Right renal pelvis (tissue), 4 donors: ENCODE measurements at regions not wholly inside any gene's neighbourhood (a gene's known extent, or its start where the extent isn't known, plus 50 kb on each side); places are given as distances from the start of the nearest gene placed in this dataset.

Experiments
- DNase-seq, 4 donors: peaks; one replicate each; pipeline ENCODE4 v3.0.0-alpha.2; 2013; ENCODE audit warnings: low read depth in 4 of 4, low spot score in 3 of 4, missing footprints in 1 of 4

DNA sequence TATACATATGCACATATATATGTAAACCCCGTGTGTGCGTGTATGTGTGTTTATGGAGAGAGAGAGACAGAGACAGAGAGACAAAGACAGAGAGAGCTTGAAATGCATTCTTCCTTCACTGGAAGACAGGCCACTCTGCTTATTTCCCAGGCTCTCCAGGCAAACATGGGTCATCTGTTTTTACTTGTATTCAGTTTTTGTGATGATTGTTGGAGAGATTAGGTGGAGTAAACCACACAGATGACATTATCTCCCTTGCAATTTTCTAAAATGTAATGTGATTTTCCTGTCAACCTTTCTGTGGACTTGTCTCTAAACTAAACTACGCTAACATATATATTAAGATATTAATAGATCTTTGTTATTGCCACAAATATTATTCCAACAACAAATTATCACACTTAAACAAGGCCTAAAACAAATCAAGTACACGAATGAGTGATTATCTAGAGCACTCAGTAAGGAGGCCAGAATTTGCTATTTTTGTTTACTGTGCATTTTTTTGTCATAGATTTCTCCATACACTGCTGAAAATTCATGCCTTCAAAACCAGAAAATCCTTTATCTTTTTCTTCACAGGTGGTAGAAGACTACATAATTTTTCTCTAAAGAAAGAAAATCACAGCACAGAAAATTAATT lies 251.8 kb upstream of the SLIT2 start:
- no peak for DNase-seq

DNA sequence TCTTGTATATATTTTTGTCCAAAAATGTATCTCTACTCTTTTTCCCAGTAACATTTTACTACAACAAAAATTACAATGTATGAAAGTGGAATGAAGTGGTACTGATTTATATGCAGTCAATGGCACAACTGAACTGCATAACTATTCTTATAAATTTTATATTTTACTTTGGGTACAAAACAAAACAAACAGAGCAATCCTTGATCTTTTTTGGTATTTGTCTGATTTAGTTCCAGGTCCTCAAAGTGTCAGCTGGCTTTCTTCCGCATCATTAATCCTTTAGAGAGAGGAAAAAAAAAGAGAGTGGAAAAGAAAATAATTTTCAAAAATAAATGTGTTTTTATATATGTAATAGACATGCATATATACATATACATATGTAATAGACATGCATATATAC lies 252.4 kb upstream of the SLIT2 start:
- no peak for DNase-seq

DNA sequence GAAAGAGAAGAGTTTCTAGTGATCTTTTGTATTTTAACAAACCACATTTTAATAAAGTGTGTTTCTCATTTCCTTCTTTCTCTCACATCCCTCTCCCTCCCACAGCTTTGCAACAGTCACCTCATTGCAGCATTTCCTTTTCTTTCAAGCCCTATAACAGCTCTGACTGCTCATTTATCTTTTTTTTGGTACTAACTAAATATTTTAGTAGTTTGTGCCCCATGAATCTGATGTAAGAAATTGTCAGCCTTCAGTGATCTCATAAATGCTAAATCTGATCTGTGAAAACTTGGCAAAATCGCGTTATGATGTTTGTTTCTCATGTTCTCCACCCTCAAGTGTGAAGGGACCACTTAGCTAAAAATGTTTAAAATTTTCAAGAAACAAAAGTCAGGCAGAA lies 258.5 kb upstream of the SLIT2 start:
- no peak for DNase-seq

DNA sequence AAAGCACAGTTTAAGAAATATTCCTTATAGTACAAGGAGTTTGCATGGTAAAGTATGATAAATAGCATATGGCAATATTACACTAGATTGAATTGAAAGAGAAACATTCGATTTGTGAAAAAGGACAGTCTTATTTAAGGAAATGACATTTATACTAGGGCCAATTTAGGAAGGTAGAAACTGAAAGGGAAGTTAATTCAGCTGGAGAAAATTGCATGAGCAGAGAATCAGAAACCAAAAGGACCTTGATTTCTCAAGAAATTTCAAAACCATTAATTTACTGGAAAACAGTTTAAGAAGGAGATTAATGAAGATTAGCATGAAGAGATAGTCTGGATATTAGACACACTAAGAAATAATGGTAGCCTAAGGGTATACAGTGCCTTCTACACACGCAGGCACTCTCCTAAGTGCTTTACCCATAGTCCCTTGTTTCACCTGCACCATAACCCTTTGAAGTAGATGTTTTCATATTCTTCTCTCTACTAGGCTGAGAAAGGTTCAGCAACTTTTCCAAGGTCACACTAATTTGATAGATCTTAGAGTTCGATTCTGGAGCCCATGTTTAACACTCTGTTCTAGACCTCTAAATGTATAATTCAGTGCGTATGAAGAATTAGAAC lies 259.1 kb upstream of the SLIT2 start:
- no peak for DNase-seq

DNA sequence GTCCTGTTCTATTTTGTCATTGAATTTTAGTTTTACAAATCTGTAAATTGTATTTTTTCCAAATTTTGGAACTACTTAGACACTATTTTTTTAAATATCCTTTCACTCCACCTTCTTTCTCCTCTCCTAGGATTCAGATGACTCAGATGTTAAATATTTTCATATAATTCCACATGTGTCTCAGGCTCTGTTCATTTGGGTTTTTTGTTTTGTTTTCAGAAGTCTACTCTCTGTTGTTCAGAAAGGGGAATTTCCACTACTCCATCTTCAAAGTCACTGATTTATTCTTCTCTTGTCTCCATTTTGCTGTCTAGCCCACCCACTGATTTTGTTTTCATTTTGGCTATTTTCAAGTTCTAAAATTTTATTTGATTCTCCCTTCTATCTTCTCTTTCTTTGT lies 264.0 kb upstream of the SLIT2 start:
- DNase-seq, result no peak

DNA sequence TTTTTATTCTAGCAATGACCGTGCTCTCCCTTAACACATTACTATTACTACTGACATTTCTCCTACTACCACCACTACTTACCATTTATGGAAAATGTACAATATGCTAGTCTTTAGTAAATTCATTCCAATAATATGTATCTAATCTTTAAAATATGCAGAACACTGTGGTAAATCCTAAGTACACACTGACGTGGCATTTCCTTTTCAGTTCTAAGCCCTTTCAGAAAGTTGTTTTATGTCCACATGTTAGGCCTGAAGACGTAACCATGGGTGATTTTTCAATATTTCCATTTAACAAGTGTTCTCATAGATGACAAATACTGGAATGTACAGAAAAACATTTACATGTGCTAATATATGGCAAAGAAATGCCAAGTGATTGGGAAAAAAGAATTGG lies 268.6 kb upstream of the SLIT2 start:
- no peak for DNase-seq

DNA sequence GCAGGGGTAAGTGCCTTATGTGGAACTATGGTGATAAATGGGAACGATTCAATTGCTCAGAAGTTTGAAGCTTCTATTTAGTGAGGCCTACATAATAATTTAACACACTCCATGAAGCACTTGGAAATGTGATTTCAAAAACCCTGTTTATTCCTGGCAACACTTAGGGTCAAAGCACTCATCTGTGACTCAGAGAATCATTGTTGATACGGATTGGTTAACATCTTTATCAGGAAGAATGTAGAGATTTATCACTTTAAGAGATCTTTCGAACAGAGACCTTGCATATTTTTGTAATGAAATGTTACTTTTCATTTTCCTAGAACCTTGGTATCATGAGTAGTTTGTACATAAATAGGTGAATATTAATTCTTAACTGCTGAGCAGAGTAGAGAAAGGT lies 269.1 kb upstream of the SLIT2 start:
- DNase-seq, result no peak

DNA sequence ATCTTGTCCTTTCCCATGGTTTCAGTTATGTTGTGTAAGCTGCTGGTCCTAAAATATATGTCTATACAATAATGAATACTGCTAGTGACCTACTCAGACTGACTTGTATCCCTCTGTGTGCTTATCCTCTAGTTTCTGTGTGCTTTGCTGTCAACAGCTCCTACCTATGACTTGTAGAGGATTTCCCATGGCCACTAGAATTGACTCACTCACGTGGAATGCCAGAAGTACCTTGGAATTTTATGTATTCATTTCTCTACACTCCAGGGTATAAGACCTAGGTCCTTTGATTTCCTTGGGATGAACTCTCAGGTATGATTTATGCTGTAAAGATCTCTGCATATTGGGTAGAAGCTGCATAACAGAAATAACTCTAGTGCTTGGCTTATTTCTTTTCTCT lies 279.9 kb upstream of the SLIT2 start:
- no peak for DNase-seq

DNA sequence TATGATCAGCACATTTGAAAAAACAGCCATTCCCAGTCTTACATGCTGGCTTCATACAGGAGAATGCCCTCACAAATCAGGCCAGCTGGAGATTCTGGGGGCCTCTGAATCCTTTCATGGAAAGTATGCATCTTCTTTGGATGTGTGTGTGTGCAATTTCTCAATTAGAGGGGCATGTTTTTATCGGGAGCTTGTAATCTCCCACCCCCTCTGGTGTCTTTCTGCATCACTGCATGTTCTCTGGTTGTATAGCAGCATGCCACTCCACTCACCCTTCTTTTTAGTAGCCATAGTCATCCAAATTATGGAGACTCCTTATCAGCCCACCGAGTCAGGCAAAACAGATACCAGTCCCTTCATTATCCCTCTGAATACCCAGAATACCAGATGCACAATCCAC lies 282.2 kb upstream of the SLIT2 start:
- DNase-seq, result no peak

DNA sequence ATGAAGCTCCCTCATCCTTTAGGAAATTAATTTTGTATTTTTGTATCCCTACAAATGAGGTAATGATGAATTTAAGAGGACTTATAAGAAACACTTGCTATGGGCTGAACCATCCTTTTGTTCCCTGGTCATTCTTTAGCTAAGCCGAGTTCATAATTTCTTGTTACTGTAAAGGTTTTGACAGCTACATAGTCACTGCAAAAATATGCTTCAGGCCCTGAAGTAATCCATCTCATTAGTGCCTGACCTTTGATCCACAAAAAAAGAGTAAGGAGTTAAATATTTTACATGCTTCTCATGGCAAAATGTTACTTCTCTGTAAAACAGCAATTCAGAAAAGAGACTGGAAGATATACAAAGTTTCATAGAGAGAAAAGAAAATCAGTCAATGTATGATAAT lies 290.6 kb upstream of the SLIT2 start:
- no peak for DNase-seq

DNA sequence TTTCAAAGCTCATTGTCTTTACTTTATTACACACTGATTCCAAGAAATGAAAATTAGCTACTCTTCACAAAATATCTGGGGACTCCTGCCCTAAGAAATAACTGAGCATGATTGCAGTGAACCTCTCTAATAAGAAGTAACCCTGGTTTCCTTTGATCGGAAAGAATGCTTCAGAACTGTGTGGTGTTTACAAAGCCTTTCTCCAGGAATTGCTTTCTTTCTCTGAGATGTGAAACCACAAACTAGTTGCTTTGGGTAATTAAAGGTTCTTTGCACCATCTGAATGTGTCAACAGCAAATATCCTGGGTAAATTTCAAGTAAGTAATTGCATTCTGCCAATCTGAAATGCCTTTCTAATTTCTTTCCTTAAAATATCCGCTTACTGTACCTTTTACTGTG lies 292.9 kb upstream of the SLIT2 start:
- DNase-seq, result no peak

DNA sequence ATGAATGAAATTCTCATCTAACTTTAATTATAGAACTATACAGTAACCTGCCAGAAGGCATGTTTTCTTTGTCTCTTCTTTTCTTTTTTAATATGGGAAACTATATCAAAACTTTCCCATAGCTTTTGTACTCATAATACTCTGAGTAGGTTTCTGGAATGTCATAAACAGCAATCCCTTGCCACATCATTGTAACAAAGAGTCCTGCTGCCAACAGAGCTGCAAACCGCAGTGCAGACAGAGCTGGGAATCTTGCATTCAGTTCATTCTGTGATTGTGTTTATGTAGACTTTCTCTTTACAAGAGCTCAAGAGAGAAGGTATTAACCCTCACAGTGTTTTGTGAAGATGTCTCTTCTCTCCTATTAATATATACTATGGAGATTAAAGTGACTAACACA lies 304.4 kb upstream of the SLIT2 start:
- DNase-seq, result no peak

DNA sequence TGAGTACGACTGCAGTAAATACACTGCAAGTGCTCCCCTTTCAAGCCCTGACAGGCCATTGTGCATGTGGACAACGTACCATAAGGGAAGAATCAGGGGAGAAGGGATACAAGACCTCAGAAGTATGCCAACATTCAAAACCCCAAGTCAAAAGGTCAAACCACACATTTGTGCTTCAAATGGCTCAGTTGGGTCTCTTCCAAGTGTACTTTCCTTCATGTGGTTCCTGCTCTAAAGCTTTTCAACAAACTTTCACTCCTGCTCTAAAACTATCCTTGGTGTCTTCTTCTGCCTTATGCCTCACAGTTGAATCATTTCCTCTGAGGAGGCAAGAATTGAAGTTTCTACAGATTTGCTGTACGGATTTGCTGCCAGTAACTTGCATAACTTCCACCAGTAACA lies 305.7 kb upstream of the SLIT2 start:
- no peak for DNase-seq

DNA sequence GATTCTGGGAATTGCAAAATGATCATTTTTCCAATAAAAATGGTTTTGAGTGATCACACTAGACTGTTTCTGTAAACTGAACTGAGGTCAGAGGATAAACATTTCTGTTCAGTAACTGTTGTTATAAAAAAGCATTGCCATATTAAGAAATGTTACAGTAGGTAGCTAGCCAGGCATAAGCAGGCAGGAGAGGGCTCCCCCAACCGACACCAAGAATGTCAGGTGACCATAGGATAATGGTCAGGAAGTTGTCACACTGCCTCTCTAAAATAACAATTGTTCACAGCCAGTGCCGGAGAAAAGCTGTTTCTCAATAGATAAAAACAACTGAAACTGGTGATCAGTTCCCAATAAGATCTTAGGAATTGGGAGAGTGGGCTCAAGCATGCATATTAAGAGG lies 306.2 kb upstream of the SLIT2 start:
- DNase-seq, result no peak

DNA sequence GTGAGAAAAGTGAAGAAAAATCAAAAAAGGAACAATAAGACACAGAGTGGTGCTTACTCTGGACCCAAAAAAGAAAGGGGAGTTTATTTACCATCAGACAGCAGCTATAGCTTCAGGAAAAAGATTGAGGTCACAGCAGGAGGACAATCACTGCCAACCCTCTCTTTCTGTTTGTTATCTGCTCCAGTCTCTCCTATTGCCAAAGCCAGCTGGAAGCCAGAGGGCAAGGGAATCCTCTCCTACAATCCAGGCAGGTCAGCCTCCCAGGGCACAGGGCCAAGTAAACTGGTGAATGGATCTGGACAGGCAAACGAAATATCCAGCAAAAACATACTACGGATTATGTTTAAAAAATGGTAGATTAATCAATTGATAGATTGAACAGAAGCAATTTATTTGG lies 306.9 kb upstream of the SLIT2 start:
- no peak for DNase-seq

DNA sequence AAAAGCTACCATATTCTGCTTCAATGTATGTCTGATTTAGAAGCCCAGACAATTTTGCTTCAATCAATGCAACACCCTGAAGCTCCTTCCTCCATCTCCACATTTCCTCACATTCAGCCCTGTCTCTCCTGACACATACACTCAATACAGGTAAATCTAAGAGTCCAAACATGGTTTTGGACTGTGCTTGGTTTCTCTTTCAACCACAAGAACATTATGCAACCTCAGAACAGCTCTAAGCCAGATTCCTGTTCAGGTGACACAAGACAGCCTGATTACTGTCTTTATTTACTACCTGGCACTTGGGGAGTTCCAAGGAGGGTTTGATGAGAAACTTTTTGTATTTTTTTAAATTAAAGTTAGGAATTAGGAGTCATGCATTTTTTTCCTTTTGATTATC lies 307.5 kb upstream of the SLIT2 start:
- DNase-seq, result no peak

DNA sequence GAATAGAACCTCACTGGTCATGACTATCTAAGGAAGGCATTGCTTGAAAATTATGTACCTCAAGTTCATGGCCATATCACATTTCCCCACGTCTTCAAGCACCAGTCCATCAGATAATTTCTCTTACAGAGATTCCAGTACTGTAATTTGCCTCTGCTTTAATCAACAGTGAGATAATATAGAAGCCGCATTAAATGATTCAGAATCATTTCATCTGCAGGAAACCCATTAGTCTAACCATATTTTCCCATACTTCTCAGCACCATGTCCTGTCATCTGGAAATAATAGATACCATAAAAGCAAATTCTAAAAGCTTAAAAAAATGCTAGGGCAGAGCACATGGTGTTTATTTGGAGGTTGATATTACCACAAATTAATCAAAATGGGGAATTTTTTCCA lies 310.3 kb upstream of the SLIT2 start:
- no peak for DNase-seq

DNA sequence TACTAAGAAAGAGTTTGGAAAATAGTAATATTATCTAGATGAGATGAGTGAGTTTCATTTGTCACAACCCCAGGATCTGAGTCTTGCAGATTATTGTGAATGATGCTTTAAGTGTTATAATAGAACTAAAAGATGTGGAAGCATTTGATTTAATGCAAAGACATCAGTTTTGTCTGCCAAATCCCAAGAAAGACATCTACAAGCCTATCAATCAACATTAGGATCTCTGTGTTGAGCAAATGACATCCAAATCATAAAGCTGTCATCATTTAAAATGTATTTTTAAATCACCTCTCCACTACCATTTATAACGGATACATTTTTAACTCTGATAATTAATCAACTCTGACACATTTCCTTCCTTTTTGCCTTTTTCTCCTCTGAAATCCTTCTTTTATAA lies 310.8 kb upstream of the SLIT2 start:
- no peak for DNase-seq

DNA sequence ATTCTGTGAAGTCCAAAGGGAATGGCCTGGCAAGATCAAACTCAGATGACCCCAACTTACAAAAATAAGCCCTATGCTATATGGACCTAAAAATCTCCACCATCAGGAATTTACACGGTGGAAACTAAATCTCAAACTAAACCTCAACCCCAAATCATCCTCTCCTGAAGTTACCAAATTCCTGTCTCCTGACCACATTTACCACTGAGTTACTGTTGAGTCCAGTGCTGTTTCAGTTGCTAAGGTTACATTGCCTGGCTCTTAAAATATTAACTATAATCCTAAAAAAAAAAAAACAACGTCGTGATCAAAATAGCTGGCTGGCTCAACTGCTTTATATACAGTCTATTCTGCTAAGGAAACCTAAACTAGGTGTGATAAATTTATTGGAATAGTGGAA lies 315.2 kb upstream of the SLIT2 start:
- DNase-seq, result no peak

DNA sequence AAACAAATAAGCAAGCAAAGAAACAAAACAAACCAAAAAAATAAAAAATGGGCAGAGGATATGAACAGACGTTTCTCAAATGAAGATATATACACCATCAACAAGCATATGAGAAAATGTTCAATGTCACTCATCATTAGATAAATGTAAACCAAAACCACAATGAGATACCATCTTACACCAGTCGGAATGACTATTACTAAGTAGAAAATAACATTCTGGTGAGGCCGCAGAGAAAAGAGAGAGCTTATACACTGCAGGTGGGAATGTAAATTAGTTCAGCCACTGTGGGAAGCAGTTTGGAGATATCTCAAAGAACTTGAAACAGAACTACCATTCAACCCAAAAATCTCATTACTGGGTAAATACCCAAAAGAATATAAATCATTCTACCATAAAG lies 321.0 kb upstream of the SLIT2 start:
- no peak for DNase-seq

DNA sequence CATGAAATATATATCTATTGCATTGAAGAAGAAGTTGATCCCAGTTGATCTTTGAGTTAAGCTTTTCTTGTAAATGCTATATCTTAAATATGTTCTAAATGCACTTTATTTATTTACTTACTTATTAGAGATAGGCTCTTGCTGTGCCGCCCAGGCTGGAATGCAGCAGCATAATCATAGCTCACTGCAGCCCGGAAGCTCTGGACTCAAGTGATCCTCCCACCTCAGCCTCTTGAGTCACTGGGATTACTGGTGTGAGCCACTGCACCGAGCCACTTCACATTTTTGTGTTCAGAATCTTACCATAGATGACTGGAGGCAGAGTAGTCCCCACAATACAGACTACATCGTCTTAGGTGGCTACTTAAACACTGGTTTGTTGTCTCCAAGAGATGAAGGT lies 324.3 kb upstream of the SLIT2 start:
- no peak for DNase-seq

DNA sequence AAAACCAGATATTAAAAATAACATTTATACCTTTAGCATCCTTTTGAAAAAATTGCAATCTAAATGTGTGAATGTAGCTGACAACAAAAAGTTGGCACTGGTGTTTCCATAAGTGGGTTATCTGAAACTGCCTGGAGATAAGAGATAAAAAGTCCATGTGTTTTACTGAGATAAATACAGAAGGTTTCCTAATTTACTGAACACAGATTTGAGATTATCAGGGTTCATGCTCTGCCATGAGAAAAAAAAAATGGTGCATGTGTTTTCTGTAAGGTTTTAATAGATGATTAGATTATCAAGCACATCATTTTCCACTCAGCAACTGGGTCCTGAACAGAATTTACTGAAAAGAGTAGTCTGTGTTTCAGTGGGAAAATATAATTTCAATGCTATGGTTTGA lies 326.2 kb upstream of the SLIT2 start:
- no peak for DNase-seq

DNA sequence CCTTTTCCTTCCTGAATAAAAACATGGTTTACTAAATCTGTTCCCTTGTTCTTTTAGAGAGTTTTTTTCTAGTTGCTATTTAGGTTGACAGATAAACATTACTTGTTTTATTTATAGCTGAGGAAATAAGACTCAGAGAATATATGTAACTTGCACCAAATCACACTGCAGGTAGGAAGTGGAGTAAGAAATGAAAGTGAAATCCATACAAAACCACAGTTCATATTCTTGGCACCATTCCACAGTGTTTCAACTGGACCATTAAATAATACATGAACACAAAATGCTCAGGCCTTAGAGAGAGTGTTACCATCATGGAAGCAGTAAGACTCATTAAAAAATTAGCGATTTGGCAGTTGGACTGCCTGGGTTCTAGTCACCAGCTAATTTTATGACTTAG lies 326.9 kb upstream of the SLIT2 start:
- DNase-seq, result no peak
